ENCODE measurements at regions not wholly inside any gene's neighbourhood (a gene's known extent, or its start where the extent isn't known, plus 50 kb on each side); places are given as distances from the start of the nearest gene placed in this dataset.

DNA sequence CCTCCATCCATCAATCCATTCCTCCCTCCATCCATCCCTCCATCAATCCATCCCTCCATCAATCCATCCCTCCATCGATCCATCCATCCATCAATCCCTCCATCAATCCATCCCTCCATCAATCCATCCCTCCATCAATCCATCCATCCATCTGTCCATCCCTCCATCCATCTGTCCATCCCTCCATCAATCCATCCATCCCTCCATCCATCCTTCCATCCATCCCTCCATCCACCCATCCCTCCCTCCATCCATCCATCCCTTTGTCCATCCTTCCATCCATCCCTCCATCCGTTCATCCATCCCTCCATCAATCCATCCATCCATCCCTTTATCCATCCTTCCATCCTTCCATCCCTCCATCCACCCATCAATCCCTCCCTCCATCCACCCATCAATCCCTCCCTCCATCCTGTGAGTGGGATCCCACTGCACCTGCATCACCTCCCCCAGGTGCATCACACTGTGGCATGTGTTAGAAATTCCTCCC, 338.1 kb upstream of the SFSWAP start:
- Mint-ChIP-seq H3K9me3 (no peaks in the 10 kb centered on the region), H3K27ac (ENCODE audit: unreplicated experiment) (no peak overlapping the region), H3K4me3 (no peak overlapping the region), H3K36me3 (ENCODE audit: low read depth) (no peaks in the 10 kb centered on the region), H3K27me3 (ENCODE audit: low read depth) (peaks cover 26% of the 10 kb centered on the region), H3K4me1 (peaks cover 56% of the 10 kb centered on the region)
- TF ChIP-seq, protein P1, sequence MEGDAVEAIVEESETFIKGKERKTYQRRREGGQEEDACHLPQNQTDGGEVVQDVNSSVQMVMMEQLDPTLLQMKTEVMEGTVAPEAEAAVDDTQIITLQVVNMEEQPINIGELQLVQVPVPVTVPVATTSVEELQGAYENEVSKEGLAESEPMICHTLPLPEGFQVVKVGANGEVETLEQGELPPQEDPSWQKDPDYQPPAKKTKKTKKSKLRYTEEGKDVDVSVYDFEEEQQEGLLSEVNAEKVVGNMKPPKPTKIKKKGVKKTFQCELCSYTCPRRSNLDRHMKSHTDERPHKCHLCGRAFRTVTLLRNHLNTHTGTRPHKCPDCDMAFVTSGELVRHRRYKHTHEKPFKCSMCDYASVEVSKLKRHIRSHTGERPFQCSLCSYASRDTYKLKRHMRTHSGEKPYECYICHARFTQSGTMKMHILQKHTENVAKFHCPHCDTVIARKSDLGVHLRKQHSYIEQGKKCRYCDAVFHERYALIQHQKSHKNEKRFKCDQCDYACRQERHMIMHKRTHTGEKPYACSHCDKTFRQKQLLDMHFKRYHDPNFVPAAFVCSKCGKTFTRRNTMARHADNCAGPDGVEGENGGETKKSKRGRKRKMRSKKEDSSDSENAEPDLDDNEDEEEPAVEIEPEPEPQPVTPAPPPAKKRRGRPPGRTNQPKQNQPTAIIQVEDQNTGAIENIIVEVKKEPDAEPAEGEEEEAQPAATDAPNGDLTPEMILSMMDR (conservative IDR thresholded peaks at IDR 0.05) = no peak
- no peak for DNase-seq (ENCODE audit: low read depth, low spot score)

DNA sequence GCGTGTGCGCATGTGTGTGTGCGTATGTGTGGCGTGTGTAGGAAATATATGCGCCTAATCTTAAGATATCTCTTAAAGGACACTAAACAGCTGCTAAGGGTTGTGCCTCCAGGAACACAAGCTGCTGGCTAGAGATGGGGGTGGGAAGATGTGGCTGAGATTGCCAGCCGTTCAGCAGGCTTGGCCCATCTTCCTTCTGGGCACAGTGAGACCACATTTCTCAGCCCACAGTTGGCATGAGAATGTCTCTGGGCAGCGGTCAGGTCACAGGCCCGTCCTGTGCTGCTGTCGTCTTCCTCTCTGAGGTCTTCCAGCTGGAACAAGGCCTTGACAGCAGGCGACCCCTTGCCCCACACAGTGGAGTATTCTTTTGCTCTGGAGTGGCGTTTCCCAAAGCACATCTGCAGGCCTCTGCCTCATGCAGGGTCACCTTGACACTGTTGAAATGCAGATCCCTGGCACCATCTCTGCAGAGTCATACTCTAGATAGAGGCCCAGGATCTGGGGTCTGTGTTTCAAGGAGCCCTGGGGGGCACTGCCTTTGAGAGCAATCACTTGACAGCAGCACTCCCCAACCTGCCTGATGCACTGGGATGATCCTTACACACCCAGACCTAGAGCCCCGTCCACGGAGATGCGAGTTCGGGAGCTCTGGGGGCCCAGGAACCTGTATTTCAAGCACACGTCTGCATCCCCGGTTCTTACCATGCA, 335.5 kb upstream of the SFSWAP start:
- Mint-ChIP-seq H3K27me3 (ENCODE audit: low read depth) (peaks cover 15% of the 10 kb centered on the region), H3K4me3 (no peak overlapping the region), H3K4me1 (peaks cover 60% of the 10 kb centered on the region), H3K36me3 (ENCODE audit: low read depth) (no peaks in the 10 kb centered on the region), H3K27ac (ENCODE audit: unreplicated experiment) (no peak overlapping the region), H3K9me3 (no peaks in the 10 kb centered on the region)
- TF ChIP-seq, protein P1 (conservative IDR thresholded peaks at IDR 0.05) = no peak
- DNase-seq (ENCODE audit: low read depth, low spot score) = no peak

DNA sequence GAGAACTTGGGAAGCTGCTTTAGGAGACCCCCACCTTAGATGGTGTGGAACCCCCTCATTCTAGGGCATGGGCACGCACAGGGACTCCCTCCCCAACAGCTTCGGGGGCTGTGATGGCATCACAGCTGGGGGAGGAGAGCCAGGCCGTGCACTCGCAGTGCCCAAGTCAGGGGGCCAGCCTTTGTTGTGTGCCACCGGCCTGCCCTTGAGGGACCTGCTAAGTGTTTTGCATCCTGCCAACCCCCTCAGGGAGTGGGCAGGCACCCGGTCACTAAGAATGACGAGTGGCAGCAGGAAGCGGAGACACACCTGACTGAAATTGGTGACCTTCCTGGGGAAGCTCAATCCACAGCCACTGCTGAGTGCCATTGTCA, 334.9 kb upstream of the SFSWAP start:
- H3K27ac Mint-ChIP-seq (ENCODE audit: unreplicated experiment) = no peak overlapping the region

DNA sequence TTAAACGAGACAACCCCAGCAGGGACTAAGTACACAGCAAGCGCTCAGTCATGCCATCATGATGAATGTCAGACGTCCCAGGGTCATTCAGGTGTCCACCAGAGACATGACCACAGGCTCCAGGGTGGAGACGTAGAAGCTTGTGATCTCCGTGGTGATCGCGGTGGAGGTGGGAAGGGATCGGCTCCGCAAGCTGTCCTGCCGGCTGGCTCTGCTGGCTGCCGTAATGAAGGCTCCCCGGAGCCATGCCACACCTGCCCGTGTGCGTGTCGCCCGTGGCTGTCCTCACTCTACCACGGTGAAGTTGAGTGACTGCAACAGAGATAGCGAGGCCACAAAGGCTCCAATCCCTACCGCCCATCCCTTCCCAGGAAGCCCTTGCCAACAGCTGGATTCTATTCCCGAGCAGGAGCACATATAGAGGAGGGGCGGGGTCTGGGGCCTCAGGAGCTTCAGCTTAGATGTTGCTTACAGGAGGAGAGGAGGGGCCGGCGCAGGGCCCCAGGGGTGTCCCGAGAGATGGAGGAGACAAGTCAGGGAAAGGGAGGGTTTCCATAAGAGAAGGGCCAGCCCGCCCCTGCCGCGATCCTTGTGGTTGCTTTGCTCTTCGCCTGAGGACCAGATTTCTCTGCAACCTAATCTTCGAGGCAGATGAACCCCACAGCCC, 332.6 kb upstream of the SFSWAP start:
- Mint-ChIP-seq H3K36me3 (ENCODE audit: low read depth) (no peaks in the 10 kb centered on the region), H3K4me3 (no peak overlapping the region), H3K9me3 (no peaks in the 10 kb centered on the region), H3K27ac (ENCODE audit: unreplicated experiment) (no peak overlapping the region), H3K27me3 (ENCODE audit: low read depth) (peaks cover 6% of the 10 kb centered on the region), H3K4me1 (peaks cover 54% of the 10 kb centered on the region)
- no peak for DNase-seq (ENCODE audit: low read depth, low spot score)
- TF ChIP-seq, protein P1 (conservative IDR thresholded peaks at IDR 0.05) = no peak

More for the DNA sequence above, 334.9 kb upstream of the SFSWAP start:
- DNase-seq (ENCODE audit: low read depth, low spot score) = no peak
- H3K4me3 Mint-ChIP-seq = no peak overlapping the region
- H3K4me1 Mint-ChIP-seq = peaks cover 60% of the 10 kb centered on the region
- no peaks in the 10 kb centered on the region for H3K9me3 Mint-ChIP-seq
- TF ChIP-seq, protein P1 (conservative IDR thresholded peaks at IDR 0.05) = no peak
- peaks cover 12% of the 10 kb centered on the region for H3K27me3 Mint-ChIP-seq (ENCODE audit: low read depth)
- no peaks in the 10 kb centered on the region for H3K36me3 Mint-ChIP-seq (ENCODE audit: low read depth)

DNA sequence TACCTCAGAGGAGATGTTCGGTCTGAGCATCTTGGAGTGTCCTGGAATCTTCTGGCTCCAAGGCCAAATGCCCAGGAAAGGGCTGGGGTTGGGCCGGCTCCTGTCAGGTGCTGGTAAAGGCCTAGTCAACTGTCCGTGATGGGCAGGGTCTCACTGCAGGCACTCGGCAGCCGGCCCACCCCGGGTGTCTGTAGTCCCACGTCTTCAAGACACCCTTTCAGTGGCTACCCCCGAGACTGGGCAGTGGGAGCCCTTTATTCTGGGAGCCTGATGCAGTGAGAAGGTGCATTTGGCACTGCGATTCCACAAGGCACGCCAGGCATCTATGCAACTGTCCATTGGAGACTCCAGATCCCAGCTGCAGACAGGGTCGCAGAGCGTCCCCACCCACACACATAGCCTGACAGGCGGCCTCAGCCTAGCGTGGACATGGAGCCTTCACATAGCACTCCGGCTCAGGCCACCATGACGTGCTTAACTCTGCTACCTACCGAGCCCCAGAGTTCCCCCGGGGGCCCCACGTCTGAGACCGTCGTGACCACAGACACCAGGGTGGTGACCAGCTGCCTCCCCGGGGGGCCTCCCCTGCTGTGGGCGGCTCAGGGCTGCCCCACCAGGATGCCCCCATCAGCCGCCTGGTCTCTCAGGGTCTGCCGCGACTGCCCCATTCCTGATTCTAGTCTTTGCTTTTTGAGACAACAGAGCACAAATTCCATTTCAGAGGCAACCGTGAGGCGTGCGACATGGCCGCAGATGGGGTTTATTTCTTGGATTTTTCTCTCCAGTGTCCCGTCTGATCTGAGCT, 331.8 kb upstream of the SFSWAP start:
- Mint-ChIP-seq H3K27me3 (ENCODE audit: low read depth) (peaks cover 9% of the 10 kb centered on the region), H3K36me3 (ENCODE audit: low read depth) (no peaks in the 10 kb centered on the region), H3K9me3 (no peaks in the 10 kb centered on the region), H3K4me1 (peaks cover 50% of the 10 kb centered on the region), H3K27ac (ENCODE audit: unreplicated experiment) (no peak overlapping the region), H3K4me3 (peak overlapping the region; percentile 76)
- DNase-seq (ENCODE audit: low read depth, low spot score) = no peak
- TF ChIP-seq, protein P1 (conservative IDR thresholded peaks at IDR 0.05) = no peak

Measured in neural crest cell (in vitro differentiated cells).